Loucy (cell line): ENCODE measurements at regions not wholly inside any gene's neighbourhood (a gene's known extent, or its start where the extent isn't known, plus 50 kb on each side); places are given as distances from the start of the nearest gene placed in this dataset.

Experiments used
- H2AFZ ChIP-seq: fragments of 200-600 bp; sonication (generic); 2 replicates; pipeline ENCODE4 v1.6.0; 2016; ENCODE audit warnings: antibody characterized with exemption, mild to moderate bottlenecking, low read length, moderate library complexity
- H3F3A ChIP-seq: fragments of 200-600 bp; 2 replicates; pipeline ENCODE4 v1.6.0; 2016; ENCODE audit warnings: antibody characterized with exemption, low read depth, mild to moderate bottlenecking
- H3K27me3 ChIP-seq: fragments of 200-600 bp; sonication (generic); 2 replicates; pipeline ENCODE4 v1.6.1; 2014; ENCODE audit warnings: low read length, mild to moderate bottlenecking; ENCODE audit not compliant: insufficient read depth, poor library complexity, severe bottlenecking
- H3K36me3 ChIP-seq: fragments of 200-600 bp; sonication (generic); 2 replicates; pipeline ENCODE4 v1.6.1; 2016; ENCODE audit warnings: low read length; ENCODE audit not compliant: insufficient read depth
- H3K4me1 ChIP-seq: fragments of 200-600 bp; sonication (generic); 2 replicates; pipeline ENCODE4 v1.5.1; 2014; ENCODE audit warnings: low read length, mild to moderate bottlenecking; ENCODE audit not compliant: insufficient read depth, poor library complexity, severe bottlenecking
- H3K4me2 ChIP-seq: fragments of 200-600 bp; sonication (generic); 2 replicates; pipeline ENCODE4 v1.6.0; 2014; ENCODE audit warnings: antibody characterized with exemption, low read length, low read depth, mild to moderate bottlenecking; ENCODE audit not compliant: poor library complexity, severe bottlenecking
- H3K4me3 ChIP-seq: fragments of 200-600 bp; sonication (generic); 2 replicates; pipeline ENCODE4 v1.5.1; 2014; ENCODE audit warnings: low read length, mild to moderate bottlenecking, mixed read lengths; ENCODE audit not compliant: poor library complexity, severe bottlenecking
- H3K79me2 ChIP-seq: fragments of 200-600 bp; sonication (generic); 2 replicates; pipeline ENCODE4 v1.6.1; 2014; ENCODE audit warnings: low read length; ENCODE audit not compliant: insufficient read depth
- H3K9ac ChIP-seq: fragments of 200-600 bp; sonication (generic); 2 replicates; pipeline ENCODE4 v1.6.0; 2014; ENCODE audit warnings: mild to moderate bottlenecking, low read depth, low read length, moderate library complexity; ENCODE audit not compliant: poor library complexity, severe bottlenecking
- H3K9me2 ChIP-seq: fragments of 200-600 bp; sonication (generic); replicated peaks from 2 replicates; pipeline ENCODE4 v1.6.1; 2016; ENCODE audit warnings: low read depth, low read length, mixed read lengths
- H3K9me3 ChIP-seq: fragments of 200-600 bp; sonication (generic); 2 replicates; pipeline ENCODE4 v1.6.1; 2014; ENCODE audit warnings: mild to moderate bottlenecking, antibody characterized with exemption, low read length, low read depth; ENCODE audit not compliant: insufficient read depth
- H4K20me1 ChIP-seq: fragments of 200-600 bp; sonication (generic); 2 replicates; pipeline ENCODE4 v1.6.0; 2014; ENCODE audit warnings: antibody characterized with exemption, low read length, mild to moderate bottlenecking; ENCODE audit not compliant: insufficient read depth, poor library complexity, severe bottlenecking
- EZH2phosphoT487 ChIP-seq: fragments of 200-600 bp; IDR thresholded peaks from 2 replicates; pipeline ENCODE4 v1.6.1; 2018; ENCODE audit warnings: antibody characterized with exemption, mild to moderate bottlenecking, moderate library complexity, borderline replicate concordance
- TF ChIP-seq, protein P1 (sequence below): fragments of 200-600 bp; sonication (generic); conservative IDR thresholded peaks from 2 replicates; pipeline ENCODE4 v1.5.1; 2014; ENCODE audit warnings: mild to moderate bottlenecking, antibody characterized with exemption, low read length

DNA sequence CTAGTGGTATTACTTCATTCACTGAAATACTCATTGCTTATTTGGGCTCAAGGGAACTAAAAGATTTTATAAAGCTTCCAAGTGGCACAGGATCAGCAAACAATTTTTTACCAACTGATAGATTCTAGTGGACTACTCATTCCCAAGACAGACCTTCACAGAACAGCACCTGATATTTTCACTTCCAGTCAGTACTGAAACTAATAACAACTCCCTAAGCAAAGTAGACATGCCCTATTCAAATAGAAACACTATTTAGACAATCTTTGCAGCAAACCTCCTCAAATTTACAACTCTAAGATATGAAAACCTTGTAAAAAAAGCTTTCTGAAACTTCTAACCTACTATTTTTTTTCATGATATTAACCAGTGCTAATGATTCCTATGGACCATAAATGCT lies 2345.8 kb downstream of the LRRC4C start:
- Histone ChIP-seq H3K4me3 (no peak overlapping the region), H3K9ac (no peak overlapping the region), H3F3A (no peaks in the 10 kb centered on the region), H4K20me1 (no peaks in the 10 kb centered on the region), H3K36me3 (no peaks in the 10 kb centered on the region), H2AFZ (no peak overlapping the region), H3K27me3 (no peaks in the 10 kb centered on the region), H3K9me3 (no peaks in the 10 kb centered on the region), H3K9me2 (no peaks in the 10 kb centered on the region), H3K4me2 (no peak overlapping the region), H3K4me1 (no peaks in the 10 kb centered on the region), H3K79me2 (no peaks in the 10 kb centered on the region)
- no peak for TF ChIP-seq EZH2phosphoT487

GRCh38 chr11:39102236-39102635 lies 2357.2 kb downstream of the LRRC4C start:
- no peak overlapping the region for H3K4me3 ChIP-seq
- no peaks in the 10 kb centered on the region for H3K4me1 ChIP-seq
- TF ChIP-seq EZH2phosphoT487: no peak
- TF ChIP-seq, protein P1, sequence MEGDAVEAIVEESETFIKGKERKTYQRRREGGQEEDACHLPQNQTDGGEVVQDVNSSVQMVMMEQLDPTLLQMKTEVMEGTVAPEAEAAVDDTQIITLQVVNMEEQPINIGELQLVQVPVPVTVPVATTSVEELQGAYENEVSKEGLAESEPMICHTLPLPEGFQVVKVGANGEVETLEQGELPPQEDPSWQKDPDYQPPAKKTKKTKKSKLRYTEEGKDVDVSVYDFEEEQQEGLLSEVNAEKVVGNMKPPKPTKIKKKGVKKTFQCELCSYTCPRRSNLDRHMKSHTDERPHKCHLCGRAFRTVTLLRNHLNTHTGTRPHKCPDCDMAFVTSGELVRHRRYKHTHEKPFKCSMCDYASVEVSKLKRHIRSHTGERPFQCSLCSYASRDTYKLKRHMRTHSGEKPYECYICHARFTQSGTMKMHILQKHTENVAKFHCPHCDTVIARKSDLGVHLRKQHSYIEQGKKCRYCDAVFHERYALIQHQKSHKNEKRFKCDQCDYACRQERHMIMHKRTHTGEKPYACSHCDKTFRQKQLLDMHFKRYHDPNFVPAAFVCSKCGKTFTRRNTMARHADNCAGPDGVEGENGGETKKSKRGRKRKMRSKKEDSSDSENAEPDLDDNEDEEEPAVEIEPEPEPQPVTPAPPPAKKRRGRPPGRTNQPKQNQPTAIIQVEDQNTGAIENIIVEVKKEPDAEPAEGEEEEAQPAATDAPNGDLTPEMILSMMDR: no peak
- no peak overlapping the region for H3K9ac ChIP-seq
- H3K9me2 ChIP-seq: no peaks in the 10 kb centered on the region
- no peak overlapping the region for H2AFZ ChIP-seq
- H3F3A ChIP-seq: no peaks in the 10 kb centered on the region
- no peaks in the 10 kb centered on the region for H3K27me3 ChIP-seq
- H4K20me1 ChIP-seq: no peaks in the 10 kb centered on the region
- H3K79me2 ChIP-seq: no peaks in the 10 kb centered on the region
- no peak overlapping the region for H3K4me2 ChIP-seq
- H3K9me3 ChIP-seq: no peaks in the 10 kb centered on the region
- no peaks in the 10 kb centered on the region for H3K36me3 ChIP-seq

GRCh38 chr11:39078465-39078864 lies 2381.0 kb downstream of the LRRC4C start:
- Histone ChIP-seq H3K4me1 (no peaks in the 10 kb centered on the region), H3K4me2 (no peak overlapping the region), H3K79me2 (no peaks in the 10 kb centered on the region), H3K36me3 (no peaks in the 10 kb centered on the region), H4K20me1 (no peaks in the 10 kb centered on the region), H3K9me3 (no peaks in the 10 kb centered on the region), H3K4me3 (no peak overlapping the region), H3F3A (no peaks in the 10 kb centered on the region), H3K9me2 (no peaks in the 10 kb centered on the region), H2AFZ (no peak overlapping the region), H3K9ac (no peak overlapping the region), H3K27me3 (no peaks in the 10 kb centered on the region)
- TF ChIP-seq, protein P1: no peak
- TF ChIP-seq EZH2phosphoT487: no peak

DNA sequence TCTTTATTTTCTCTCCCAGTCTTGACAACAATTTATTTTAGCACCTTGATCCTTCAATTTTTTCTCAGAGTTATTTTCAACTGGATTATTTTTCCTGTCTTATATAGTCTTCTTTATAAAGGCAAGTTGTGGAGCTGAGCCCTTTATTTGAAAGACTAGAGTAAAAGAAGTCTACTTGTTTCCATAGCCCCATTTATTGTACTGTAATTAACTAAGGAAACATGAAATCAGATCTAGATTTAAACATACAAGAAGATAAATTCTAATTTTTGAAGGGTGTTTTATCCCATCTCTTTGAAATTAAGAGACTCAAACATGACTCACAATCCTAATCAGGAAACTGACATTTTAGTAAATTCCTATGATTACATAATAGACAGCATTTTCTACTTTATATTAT lies 2421.8 kb downstream of the LRRC4C start:
- Histone ChIP-seq H3K4me2 (no peak overlapping the region), H2AFZ (no peak overlapping the region), H3K9me2 (no peaks in the 10 kb centered on the region), H3K4me3 (no peak overlapping the region), H3F3A (no peaks in the 10 kb centered on the region), H3K27me3 (no peaks in the 10 kb centered on the region), H3K9me3 (no peaks in the 10 kb centered on the region), H3K79me2 (no peaks in the 10 kb centered on the region), H3K36me3 (no peaks in the 10 kb centered on the region), H4K20me1 (no peaks in the 10 kb centered on the region), H3K9ac (no peak overlapping the region), H3K4me1 (no peaks in the 10 kb centered on the region)
- TF ChIP-seq, protein P1: no peak
- TF ChIP-seq EZH2phosphoT487: no peak
